SU-DHL-6 (cell line): ENCODE measurements at regions not wholly inside any gene's neighbourhood (a gene's known extent, or its start where the extent isn't known, plus 50 kb on each side); places are given as distances from the start of the nearest gene placed in this dataset.

Experiments used
- H2AFZ ChIP-seq: fragments of 200-600 bp; sonication (generic); 2 replicates; pipeline ENCODE4 v1.6.1; 2014; ENCODE audit warnings: low read depth, mild to moderate bottlenecking, moderate library complexity, mixed read lengths, antibody characterized with exemption, low read length; ENCODE audit not compliant: severe bottlenecking
- H3F3A ChIP-seq: fragments of 200-600 bp; shearing (Covaris generic); 2 replicates; pipeline ENCODE4 v1.6.0; 2016; ENCODE audit warnings: antibody characterized with exemption, mild to moderate bottlenecking; ENCODE audit not compliant: insufficient read depth
- H3K27ac ChIP-seq: fragments of 200-600 bp; sonication (generic); 2 replicates; pipeline ENCODE4 v1.5.1; 2016; ENCODE audit warnings: low read depth, mild to moderate bottlenecking, low read length, moderate library complexity, mixed read lengths
- H3K27me3 ChIP-seq: fragments of 200-600 bp; sonication (generic), shearing (Covaris generic); 2 replicates; pipeline ENCODE4 v1.6.0; 2014; ENCODE audit warnings: mild to moderate bottlenecking, low read length
- H3K36me3 ChIP-seq: fragments of 200-600 bp; sonication (generic); 2 replicates; pipeline ENCODE4 v1.6.1; 2014; ENCODE audit warnings: mild to moderate bottlenecking, low read length, mixed read lengths
- H3K4me2 ChIP-seq: fragments of 300-600, 200-600 bp; shearing (Covaris generic), sonication (generic); 2 replicates; pipeline ENCODE4 v1.6.0; 2014; ENCODE audit warnings: low read length, low read depth, mild to moderate bottlenecking; ENCODE audit not compliant: poor library complexity, severe bottlenecking
- H3K4me3 ChIP-seq: fragments of 200-600 bp; sonication (generic); 2 replicates; pipeline ENCODE4 v1.5.1; 2014; ENCODE audit warnings: antibody characterized with exemption, low read length, mild to moderate bottlenecking, mixed read lengths; ENCODE audit not compliant: insufficient read depth, poor library complexity, severe bottlenecking
- H3K79me2 ChIP-seq: fragments of 200-600 bp; sonication (generic); 2 replicates; pipeline ENCODE4 v1.6.1; 2014; ENCODE audit warnings: mild to moderate bottlenecking, low read length, moderate library complexity; ENCODE audit not compliant: insufficient read depth
- H3K9ac ChIP-seq: fragments of 200-600 bp; sonication (generic); 2 replicates; pipeline ENCODE4 v1.7.0; 2014; ENCODE audit warnings: mild to moderate bottlenecking, low read length
- H3K9me2 ChIP-seq: fragments of 200-600 bp; sonication (generic); replicated peaks from 2 replicates; pipeline ENCODE4 v1.6.1; 2014; ENCODE audit warnings: low read length; ENCODE audit not compliant: insufficient read depth
- H3K9me3 ChIP-seq: fragments of 200-600 bp; sonication (generic); 2 replicates; pipeline ENCODE4 v1.6.1; 2014; ENCODE audit warnings: low read length, mixed read lengths; ENCODE audit not compliant: insufficient read depth
- H4K20me1 ChIP-seq: fragments of 200-600 bp; sonication (generic); 2 replicates; pipeline ENCODE4 v1.6.1; 2014; ENCODE audit warnings: low read depth, mild to moderate bottlenecking, antibody characterized with exemption, low read length, moderate library complexity, mixed read lengths
- CTCF ChIP-seq: fragments of 200-600 bp; sonication (generic); IDR thresholded peaks from one replicate; pipeline ENCODE4 v1.5.1; 2017; ENCODE audit warnings: antibody characterized with exemption, mild to moderate bottlenecking, low read length, moderate library complexity; ENCODE audit not compliant: insufficient read depth, poor library complexity, severe bottlenecking
- EZH2phosphoT487 ChIP-seq: fragments of 200-600 bp; sonication (generic), shearing (Covaris generic); conservative IDR thresholded peaks from 2 replicates; pipeline ENCODE4 v1.6.1; 2018; ENCODE audit warnings: mild to moderate bottlenecking, antibody characterized with exemption, low read length, moderate library complexity, mixed read lengths

- no peaks in the 10 kb centered on the region for H3K9me3 ChIP-seq
- H3K36me3 ChIP-seq: no peaks in the 10 kb centered on the region
- no peaks in the 10 kb centered on the region for H4K20me1 ChIP-seq
- no peak overlapping the region for H3K27ac ChIP-seq
- no peak overlapping the region for H2AFZ ChIP-seq
- no peak overlapping the region for H3K4me2 ChIP-seq
- no peaks in the 10 kb centered on the region for H3K79me2 ChIP-seq
- H3K27me3 ChIP-seq: no peaks in the 10 kb centered on the region
- no peaks in the 10 kb centered on the region for H3K9me2 ChIP-seq
- no peaks in the 10 kb centered on the region for H3F3A ChIP-seq
- H3K9ac ChIP-seq: no peak overlapping the region
- no peak overlapping the region for H3K4me3 ChIP-seq
- TF ChIP-seq CTCF (no peak), EZH2phosphoT487 (no peak)
Observed at GRCh38 chr17:45704251-45704650, 79.9 kb upstream of the CRHR1 start.

- H3K27ac ChIP-seq: no peak overlapping the region
- no peak overlapping the region for H3K4me2 ChIP-seq
- H3K9me2 ChIP-seq: no peaks in the 10 kb centered on the region
- H3F3A ChIP-seq: no peaks in the 10 kb centered on the region
- no peak overlapping the region for H2AFZ ChIP-seq
- H3K4me3 ChIP-seq: no peak overlapping the region
- H3K79me2 ChIP-seq: no peaks in the 10 kb centered on the region
- H3K9me3 ChIP-seq: no peaks in the 10 kb centered on the region
- H3K9ac ChIP-seq: no peak overlapping the region
- no peaks in the 10 kb centered on the region for H3K27me3 ChIP-seq
- TF ChIP-seq EZH2phosphoT487 (no peak), CTCF (no peak)
- no peaks in the 10 kb centered on the region for H3K36me3 ChIP-seq
- H4K20me1 ChIP-seq: no peaks in the 10 kb centered on the region
Observed at GRCh38 chr17:45705123-45706009, 78.8 kb upstream of the CRHR1 start.

GRCh38 chr17:45706033-45706432 lies 78.1 kb upstream of the CRHR1 start:
- H2AFZ ChIP-seq: no peak overlapping the region
- H3K36me3 ChIP-seq: no peaks in the 10 kb centered on the region
- no peak overlapping the region for H3K9ac ChIP-seq
- no peaks in the 10 kb centered on the region for H3K27me3 ChIP-seq
- H3K9me3 ChIP-seq: no peaks in the 10 kb centered on the region
- H3K9me2 ChIP-seq: no peaks in the 10 kb centered on the region
- no peak overlapping the region for H3K4me2 ChIP-seq
- H3K79me2 ChIP-seq: no peaks in the 10 kb centered on the region
- TF ChIP-seq CTCF (no peak), EZH2phosphoT487 (no peak)
- no peak overlapping the region for H3K4me3 ChIP-seq
- no peaks in the 10 kb centered on the region for H3F3A ChIP-seq
- H4K20me1 ChIP-seq: no peaks in the 10 kb centered on the region
- no peak overlapping the region for H3K27ac ChIP-seq
